ENCODE measurements at regions not wholly inside any gene's neighbourhood (a gene's known extent, or its start where the extent isn't known, plus 50 kb on each side); places are given as distances from the start of the nearest gene placed in this dataset.

- no peaks in the 10 kb centered on the region for H3K4me1 ChIP-seq
- WGBS, 2 donors: 37 to 50% methylated on average over 1 of the region's 1 CpG
- H3K36me3 ChIP-seq: no peaks in the 10 kb centered on the region
- no peaks in the 10 kb centered on the region for H3K9me3 ChIP-seq
- H3K4me3 ChIP-seq: no peak overlapping the region
- DNase-seq (no peak), ATAC-seq (no peak)
- no peak for TF ChIP-seq CTCF (IDR thresholded peaks at IDR 0.05)
- no peaks in the 10 kb centered on the region for H3K27me3 ChIP-seq
- H3K27ac ChIP-seq: no peak overlapping the region
- intact Hi-C loops (cut with DNase I): no loop called here
Observed at GRCh38 chr11:28545536-28545935, 437.3 kb downstream of the METTL15 start.

GRCh38 chr11:28542561-28542960, 434.4 kb downstream of the METTL15 start:
- WGBS, 2 donors: 77 to 88% methylated on average over 1 of the region's 1 CpG
- H3K36me3 ChIP-seq: no peaks in the 10 kb centered on the region
- ATAC-seq: no peak

GRCh38 chr11:28539239-28540030, 431.2 kb downstream of the METTL15 start:
- WGBS, 2 donors: 83 to 87% methylated on average over 2 of the region's 2 CpGs
- Histone ChIP-seq H3K4me1 (no peaks in the 10 kb centered on the region), H3K4me3 (no peak overlapping the region), H3K9me3 (no peaks in the 10 kb centered on the region), H3K27ac (no peak overlapping the region), H3K27me3 (no peaks in the 10 kb centered on the region), H3K36me3 (no peaks in the 10 kb centered on the region)
- DNase-seq: no peak
- intact Hi-C loops (cut with DNase I): loop anchor here in 3 of 10 donors (10.0 kb wide), 1 partner anchor 835 kb away; the partner anchor contains the start of gene BDNF (in 3 of the 3)
- ATAC-seq: no peak
- no peak for TF ChIP-seq CTCF (IDR thresholded peaks at IDR 0.05)

More at GRCh38 chr11:28542561-28542960, 434.4 kb downstream of the METTL15 start:
- no peaks in the 10 kb centered on the region for H3K4me1 ChIP-seq
- no peaks in the 10 kb centered on the region for H3K27me3 ChIP-seq
- H3K9me3 ChIP-seq: no peaks in the 10 kb centered on the region
- H3K4me3 ChIP-seq: no peak overlapping the region
- DNase-seq: no peak
- TF ChIP-seq CTCF (IDR thresholded peaks at IDR 0.05): no peak
- no peak overlapping the region for H3K27ac ChIP-seq
- intact Hi-C loops (cut with DNase I): no loop called here

GRCh38 chr11:28537822-28538221, 429.6 kb downstream of the METTL15 start:
- H3K4me1 ChIP-seq: no peaks in the 10 kb centered on the region
- intact Hi-C loops (cut with DNase I): loop anchor here in 3 of 10 donors (10.0 kb wide), 1 partner anchor 833 kb away; the partner anchor contains the start of gene BDNF (in 3 of the 3)
- no peak for TF ChIP-seq CTCF (IDR thresholded peaks at IDR 0.05)
- H3K27me3 ChIP-seq: no peaks in the 10 kb centered on the region
- no peak overlapping the region for H3K4me3 ChIP-seq
- DNase-seq (no peak), ATAC-seq (no peak)
- no peaks in the 10 kb centered on the region for H3K9me3 ChIP-seq
- no peak overlapping the region for H3K27ac ChIP-seq
- H3K36me3 ChIP-seq: no peaks in the 10 kb centered on the region
